Stimulated activated CD4-positive, alpha-beta T cell treated with anti-CD3 and anti-CD28 coated beads, Interleukin-12 subunit alpha, Interleukin-12 subunit beta, amount 100 ng/mL, for 24 hours (primary cell): ENCODE measurements at regions not wholly inside any gene's neighbourhood (a gene's known extent, or its start where the extent isn't known, plus 50 kb on each side); places are given as distances from the start of the nearest gene placed in this dataset.
A peak's percentile ranks its signal among the peaks of the same experiment; 100 is the strongest.
"Not testable (repeated sequence)": the region's sequence is repeated elsewhere in the genome, so short reads cannot be mapped to it uniquely, and the experiment has no call there.

Experiments used
- DNase-seq, 2 experiments: peaks; one replicate each; pipeline ENCODE4 v3.0.0-alpha.2; 2020; ENCODE audit warnings: low read depth in 2 of 2

DNA sequence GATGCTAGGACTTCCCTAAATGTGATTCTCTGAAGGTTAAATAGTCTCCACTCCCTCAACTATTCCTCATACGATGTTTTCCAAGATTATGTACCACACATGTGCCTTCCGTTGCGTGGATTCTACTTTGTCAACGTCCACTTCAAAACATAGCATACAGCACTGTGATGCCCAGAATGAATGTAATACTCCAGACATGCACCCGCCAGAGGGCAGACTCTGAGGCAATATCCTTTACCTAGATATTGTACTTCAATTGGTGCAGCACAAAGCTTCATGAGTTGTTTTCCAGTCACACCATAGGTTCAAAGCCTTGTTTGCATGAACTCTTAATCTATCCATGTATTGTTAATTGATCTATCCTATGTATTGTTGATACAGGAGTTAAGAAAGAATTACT lies 201.0 kb upstream of the NABP1 start:
- DNase-seq: no peak

DNA sequence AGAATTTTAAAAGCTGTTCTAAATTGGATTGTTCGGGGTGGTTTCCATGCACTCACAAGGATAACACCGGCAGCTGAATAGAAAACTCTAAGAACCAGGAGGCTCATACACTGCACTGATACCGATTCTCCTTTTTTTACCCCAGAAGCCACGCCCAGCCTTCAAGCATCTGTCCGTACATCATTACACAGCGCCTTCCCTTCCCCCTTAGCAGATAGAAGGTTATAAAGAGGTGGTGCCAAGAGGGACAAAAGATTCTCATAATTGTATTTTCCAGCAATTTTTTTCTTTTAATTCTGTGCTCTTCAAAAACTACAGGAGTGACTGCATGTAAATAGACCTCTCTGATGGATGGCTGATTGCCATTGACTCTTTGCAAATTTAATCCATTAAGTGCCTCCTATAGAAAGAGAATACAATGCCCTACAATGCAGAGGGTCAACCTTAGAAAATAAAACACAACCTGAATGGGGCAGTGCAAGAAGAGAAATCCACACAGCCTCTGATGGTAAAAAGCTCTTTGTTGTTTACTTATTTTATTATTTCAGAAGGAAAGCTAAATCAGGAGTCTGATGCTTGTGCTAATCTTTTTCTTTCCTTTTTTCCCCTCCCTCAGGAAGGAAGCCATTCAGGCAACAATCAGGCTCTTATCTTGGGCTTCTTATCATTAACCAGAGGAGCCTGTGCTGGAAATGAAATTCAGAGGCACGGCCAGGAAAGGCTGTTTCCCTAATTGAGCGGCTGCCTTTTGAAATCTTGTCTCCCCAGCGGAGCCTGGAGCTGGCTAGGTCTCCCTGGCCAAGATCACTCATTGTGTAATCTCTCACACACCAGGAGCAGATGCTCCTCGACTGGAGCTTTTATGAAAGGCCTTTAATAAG lies 198.9 kb upstream of the NABP1 start:
- DNase-seq: no peak

DNA sequence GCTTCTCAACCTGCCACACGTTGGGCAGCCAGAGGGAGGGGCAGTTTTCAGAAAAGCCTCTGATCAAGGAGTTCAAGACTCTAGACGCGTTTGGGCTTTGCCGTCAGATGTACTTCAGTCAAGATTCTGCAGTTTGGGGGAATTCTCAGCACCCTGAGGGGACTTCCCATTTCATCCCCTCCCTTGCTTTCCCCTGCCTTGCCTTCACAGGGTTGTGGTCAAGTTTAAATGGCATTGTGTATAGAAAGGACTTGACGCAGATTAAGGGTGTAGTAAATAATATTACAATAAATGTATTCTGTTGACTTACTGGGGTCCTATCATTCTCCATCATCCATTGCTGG lies 198.3 kb upstream of the NABP1 start:
- no peak for DNase-seq

DNA sequence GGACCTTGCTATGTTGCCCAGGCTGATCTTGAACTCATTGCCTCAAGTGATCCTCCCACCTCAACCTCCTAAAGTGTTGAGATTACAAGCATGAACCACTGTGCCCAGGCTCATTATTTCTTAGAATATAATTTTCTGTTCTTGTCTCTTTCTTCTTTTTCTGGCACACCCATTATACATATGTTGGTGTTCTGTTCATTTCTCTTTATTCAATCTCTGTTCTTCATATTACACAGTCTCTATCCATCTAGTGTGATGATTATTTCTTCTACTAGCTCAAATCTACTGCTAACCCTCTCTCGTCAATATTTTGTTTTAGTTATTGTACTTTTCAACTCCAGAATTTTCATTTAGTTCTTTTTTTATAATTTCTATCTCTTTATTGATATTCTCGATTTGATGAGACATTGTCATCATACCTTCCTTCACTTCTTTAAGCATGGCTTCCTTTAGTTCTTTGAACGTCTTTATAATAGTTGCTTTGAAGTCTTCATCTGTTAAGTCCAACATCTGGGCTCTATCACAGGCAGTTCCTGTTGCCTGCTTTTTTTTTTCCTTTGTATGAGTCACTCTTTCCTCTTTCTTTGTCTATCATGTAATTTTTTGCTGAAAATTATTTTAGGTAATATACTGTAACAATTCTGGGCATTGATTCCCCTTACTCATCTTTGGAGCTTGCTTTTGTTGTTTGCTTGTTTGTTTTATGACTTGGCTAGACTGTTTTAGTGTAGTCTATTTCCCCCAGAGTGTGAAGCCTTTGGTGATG lies 196.4 kb upstream of the NABP1 start:
- no peak for DNase-seq

DNA sequence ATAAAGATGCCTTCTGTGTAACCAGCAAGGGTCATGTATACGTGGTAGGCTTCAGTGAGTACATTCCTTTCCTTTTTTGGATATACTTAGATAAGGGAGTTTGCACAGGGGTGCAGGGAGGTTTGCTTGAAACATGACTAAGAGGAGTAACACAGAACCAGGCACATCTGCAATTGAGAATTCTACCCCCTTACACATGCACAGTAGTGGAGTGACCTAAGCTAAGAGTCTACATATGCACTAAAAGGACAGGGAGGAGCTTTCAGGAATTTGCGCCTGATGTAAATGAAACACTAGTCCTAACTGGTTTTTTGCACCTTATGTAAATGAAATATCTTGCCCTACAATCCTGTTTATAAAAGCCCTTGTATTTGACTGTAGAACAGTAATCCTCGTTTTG lies 194.8 kb upstream of the NABP1 start:
- no peak for DNase-seq

DNA sequence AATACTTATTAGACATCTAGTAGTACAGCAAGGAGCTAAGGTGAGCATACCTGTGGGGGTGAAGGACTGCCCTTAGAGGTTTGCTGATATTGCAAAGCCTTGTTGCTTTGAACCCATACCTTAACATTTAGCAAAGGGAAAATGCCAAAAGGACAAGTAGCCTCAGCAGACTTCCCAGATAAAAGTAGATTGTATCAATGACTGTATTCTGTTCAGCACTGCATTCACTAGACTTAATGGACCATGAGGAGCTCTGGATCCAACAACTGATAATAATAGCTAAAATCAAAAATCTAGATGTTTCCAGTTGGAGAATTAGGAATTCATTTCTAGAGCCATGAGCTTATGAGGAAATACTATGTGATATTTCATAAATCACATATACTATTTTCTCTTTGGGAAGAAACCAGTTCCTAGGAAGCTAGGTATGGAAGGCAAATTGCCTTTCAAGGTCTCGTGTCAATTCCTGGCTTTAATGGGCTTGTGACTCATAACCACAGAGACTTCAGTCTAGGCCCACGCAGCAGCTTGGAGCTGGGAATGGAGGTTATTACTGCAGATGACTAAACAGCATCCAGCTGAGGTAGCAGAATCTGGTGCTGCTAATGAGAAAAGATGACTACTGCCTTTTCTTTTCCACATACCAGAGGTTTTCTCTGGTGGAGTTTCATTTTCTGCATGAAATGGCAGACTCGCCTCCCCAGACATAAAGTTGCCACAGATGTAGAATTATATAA lies 191.2 kb upstream of the NABP1 start:
- DNase-seq: peak in 1 of 2 experiments; percentile 8

DNA sequence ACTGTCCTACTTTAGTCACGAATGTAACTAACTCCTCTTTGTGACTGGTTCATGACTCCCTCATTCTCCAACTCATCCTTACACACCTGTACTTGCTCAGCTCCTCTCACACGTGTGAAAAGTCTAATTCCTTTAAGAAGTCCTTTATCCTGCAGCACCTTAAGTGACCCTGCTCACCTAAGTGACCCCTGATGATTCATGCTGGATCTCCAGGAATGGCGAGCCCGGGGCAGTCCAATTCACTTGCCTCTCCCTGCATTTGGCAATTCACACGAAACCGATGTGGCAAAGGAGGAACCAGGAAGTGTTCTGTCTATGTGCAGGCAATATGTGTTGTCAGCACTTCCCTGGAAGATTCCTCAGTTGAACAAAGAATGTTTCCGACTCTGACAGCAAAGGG lies 189.8 kb upstream of the NABP1 start:
- no peak for DNase-seq

DNA sequence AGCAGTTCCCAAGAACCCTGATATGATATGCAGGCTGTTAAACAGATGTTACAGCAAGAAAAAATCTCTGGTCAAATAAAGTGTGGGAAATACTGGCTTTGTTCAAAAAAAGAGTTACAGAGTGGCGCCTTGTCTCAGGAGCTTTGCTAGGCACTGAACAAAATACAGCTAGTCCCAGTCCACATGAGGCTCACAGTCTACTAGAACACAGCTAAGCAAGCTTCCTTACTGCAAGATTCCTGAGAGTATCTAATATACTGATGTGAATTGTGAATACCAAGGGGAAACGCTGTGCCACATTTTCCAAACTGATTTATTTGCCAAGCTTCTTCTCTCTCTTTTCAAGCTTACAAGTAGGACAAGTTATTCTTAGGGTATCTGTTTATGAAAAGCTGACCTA lies 188.8 kb upstream of the NABP1 start:
- no peak for DNase-seq

DNA sequence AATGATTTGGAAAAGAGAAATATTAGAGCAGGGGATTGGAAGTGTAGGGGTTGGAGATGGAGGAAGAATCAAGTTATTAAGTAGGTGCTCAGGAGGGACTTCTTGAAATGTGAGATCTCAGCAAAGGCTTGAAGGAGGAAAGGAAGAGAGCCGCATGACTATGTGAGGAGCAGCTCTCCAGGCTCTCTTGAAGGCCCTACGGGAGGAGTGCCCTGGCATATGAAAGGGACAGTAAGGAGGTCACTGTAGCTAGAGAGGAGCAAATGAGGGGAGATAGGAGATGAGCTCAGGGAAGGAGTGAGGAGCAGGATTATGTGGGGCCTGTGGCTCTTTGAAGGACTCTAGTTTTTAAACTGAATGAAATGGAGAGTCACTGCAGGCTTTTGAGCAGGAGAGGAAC lies 181.1 kb upstream of the NABP1 start:
- no peak for DNase-seq

DNA sequence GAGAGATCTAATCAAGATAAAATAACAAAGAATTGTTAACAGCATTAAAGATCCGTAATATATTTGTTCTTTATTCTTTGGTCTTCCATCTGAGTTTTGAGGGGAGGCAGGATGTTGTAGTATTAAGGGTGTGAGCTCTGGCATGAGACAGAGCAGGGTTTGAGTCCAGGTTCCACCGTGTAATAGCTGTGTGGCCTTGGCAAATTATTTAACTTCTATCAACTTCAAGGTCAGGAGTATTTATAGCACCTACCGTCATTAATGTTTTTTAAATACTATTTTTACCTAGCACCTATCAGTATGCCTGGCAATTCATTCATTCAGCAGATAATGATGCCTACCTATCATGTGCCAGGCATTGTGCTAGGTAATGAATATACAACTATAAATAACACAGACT lies 180.1 kb upstream of the NABP1 start:
- DNase-seq: no peak

DNA sequence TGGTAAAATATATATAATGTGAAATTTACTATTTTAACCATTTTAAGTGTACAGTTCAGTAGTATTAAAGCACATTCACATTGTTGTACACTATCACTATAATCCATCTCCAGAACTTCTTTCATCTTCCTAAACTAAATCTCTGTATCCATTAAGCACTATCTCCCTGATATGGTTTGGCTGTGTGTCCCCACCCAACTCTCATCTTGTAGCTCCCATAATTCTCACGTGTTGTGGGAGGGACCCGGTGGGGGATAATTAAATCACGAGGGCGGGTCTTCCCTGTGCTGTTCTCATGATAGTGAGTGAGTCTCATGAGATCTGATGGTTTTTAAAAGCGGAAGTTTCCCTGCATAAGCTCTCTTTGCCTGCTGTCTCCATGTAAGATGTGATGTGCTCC lies 178.9 kb upstream of the NABP1 start:
- no peak for DNase-seq

DNA sequence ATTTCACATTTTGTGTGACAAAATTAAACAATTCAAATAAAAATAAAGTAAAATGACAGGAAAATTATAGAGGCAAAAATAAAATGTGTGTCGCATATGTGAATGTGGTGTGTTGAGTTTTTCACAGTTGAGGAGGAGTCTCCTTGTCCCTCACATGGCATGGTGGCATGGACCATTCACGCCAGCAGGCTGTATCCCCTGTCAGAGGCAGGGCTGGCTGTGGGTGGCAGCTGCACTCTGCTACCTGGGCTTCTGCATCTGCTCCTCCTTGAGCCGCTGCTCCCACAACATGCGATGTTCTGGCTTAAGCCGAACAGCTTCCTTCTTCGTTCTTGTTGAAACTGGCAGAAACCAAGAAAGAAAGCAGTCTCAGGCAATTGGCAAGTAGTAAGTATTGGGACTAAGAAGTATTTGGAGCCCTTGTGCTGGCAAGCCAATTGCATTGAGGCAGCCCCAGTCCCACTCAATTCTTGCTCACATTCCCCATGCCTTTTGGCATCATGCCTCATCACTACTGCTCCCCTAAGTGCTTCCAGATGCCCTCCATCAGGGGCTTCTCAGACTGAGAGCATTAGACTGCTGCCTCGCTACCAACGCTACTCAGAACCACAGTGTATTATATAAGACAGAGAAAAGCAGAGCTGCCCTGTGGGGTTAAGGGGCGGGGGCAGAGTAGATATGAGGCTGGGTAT lies 177.9 kb upstream of the NABP1 start:
- DNase-seq: no peak

DNA sequence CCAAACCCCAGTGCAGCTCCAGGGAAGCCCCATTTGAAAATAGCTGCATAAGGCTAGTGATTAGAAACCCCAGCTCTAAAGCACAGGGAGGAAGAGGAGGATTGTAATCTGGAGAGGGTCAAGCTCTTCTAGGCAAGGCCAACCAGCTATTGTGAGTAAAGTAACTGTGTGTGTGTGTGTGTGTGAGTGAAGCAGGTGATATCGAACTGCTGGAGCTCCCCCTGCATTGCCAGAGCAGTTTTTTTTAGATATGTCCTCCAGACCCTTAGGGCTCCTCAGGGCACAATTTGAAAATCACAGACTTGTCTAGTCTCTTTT lies 177.4 kb upstream of the NABP1 start:
- DNase-seq: no peak

DNA sequence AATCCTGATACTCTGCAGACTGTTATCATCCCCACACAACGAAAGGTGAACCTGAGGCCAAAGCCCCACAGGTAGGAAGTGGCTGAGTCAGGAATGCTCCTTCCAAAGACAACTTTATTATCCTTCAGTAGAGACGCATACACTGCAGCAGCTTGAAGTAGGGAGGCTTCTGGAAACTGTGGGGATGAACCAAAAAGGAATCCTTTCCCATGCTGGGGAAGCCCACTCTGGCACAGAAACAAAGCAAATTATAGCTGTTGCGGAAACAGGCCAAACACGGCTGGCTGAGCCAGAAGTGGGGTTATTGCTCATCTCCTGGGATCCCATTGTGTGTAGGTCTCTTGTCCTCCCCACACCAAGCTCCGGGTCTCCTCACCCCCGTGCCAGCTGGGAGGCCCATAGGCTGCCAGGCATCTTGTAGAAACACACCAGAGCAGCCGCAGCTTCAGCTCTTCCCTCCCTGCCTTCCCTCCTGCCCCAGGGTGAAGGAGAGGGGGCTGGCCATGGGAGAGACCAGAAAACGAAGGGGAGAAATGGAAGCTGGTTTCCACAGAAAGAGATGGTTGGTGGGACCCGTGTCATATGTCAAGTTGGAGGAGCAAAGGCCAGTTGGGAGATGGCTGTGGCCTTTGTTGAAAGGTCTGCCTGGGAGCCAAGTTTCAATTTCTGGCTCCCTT lies 176.9 kb upstream of the NABP1 start:
- no peak for DNase-seq

DNA sequence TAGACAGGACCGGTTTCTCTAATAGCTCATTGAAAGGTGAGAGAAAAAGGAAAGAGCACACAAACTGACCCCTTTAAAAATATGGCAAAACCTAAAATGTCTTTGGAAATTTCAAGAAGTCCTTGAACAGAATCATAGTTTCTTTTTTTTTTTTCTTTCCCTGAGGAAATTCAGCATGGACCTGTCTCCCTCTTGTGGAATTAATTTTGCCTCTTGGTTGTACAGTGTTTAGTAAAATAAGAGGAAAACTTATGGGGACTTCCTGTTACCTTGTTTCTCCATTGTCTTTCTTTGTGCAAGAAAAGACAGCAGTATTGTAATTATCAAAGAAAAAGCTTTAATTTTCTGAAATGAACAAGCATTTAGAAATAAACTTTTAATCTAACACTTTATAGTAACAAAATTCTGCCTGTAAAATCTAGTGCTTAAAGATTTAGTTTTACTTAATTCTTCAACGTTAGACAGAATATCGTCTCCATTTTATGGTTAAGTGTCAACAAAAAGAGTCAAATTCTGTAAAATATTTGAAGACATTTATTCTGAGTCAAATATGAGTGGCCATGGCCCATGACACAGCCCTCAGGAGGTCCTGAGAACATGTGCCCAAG lies 176.3 kb upstream of the NABP1 start:
- no peak for DNase-seq

DNA sequence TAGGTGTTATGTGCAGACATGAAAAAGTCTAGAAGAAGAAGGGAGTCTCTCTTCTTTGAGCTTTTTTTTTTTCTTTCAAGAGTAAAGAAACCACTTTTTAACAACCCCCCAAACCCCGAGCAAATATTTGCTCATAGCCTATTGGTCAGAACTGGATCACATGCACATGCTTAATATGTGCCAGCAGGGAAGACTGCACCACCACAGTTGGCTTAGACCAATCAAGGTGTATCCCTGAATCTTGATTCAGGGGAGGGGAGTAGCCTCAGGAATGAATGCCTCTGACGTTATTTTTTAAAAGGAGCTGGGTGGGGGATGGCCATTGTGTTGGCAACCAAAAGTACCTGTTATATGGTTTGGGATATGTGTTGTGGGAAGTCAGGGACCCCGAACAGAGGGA lies 171.4 kb upstream of the NABP1 start:
- DNase-seq: no peak

DNA sequence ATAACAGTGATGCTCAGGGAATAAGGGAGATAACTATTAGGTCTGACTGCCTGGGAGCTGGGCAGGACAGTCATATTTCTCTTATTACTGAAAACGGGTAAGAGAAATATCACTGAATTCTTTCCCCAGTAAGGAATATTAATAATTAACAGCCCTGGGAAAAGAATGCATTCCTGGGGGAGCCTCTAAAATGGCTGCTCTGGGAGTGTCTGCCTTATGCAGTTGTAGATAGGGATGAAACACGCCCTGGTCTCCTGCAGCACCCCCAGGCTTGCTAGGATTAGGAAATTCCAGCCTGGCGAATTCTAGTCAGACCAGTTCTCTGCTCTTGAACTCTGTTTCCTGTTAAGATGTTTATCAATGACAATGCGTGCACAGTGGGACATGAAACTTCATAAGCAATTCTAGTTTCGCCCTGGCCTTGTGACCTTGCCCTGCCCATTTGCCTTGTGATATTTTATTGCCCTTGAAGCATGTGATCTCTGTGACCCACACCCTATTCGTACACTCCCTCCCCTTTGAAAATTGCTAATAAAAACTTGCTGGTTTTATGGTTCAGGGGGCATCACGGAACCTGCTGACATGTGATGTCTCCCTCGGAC lies 170.6 kb upstream of the NABP1 start:
- DNase-seq: not testable (repeated sequence)

DNA sequence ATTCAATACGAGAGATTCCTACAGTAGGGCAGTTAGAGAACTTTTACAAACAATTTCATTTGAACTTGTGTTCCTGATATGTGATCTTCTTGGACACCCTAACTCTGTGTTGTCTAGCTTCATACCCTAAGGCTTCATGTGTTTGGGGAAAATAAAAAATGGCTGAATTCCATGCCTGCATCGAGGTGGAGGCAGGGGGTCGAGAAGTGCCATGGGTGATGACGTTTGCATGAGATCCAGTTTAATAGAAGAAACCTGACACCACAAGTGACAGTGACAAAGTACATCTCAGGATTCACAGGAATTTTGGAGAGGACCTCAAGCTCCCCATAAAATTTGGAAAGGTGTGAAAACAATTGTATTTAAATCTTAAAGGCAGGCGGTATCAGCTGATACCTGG lies 169.2 kb upstream of the NABP1 start:
- DNase-seq: no peak

DNA sequence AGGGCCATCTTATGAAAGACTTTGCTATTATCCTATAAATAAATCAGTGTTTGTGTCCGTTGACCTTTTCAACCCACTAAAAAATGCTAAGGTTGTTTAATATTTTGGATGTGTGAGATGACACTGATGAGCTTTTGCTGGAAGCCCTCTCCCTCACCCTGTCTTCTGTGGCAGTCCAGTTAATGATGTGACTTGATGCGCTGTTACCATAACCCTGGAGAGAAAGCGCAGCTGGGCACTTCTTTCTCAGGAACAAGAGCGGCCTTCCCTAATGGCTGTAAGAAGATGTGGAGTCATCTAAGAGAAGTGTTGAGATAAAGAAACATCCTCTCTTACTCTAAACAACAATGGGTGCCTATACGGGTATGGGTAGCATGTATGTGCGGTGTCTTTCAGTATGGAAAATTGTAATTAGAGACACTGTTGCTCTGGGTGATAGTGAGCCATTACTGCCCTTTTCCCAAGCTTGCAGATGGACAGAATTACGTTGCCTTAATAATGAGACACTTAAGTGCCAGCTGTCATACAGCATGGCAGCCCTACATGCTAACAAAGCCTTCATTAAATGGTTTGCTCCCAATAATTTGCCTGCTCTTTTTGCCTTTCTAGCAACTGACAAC lies 165.6 kb upstream of the NABP1 start:
- DNase-seq: no peak

DNA sequence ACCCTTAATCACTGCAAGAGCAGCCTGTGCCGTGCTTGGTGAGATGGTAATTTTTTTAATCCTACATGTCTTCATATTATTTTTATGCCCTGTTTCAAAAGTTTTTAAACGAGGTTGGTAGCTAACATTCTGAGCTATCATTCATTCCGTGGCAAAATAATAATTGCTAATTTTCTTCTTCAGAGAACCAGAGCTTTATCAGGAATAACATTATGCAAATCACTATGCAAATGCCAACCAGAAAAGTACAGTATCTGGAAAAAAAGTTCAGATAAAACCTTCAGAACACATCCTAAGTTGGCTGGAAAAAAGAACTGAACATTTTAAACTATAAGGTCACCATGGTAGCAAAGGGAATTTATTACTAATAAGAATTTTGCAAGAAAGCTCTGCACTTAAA lies 165.1 kb upstream of the NABP1 start:
- no peak for DNase-seq
